ENCODE measurements at regions not wholly inside any gene's neighbourhood (a gene's known extent, or its start where the extent isn't known, plus 50 kb on each side); places are given as distances from the start of the nearest gene placed in this dataset.

- no peak for TF ChIP-seq CTCF (IDR thresholded peaks at IDR 0.05)
- TF ChIP-seq ZFX (IDR thresholded peaks at IDR 0.05; ENCODE audit: borderline replicate concordance) = no peak
These were observed 290.8 kb upstream of the MC4R start for GRCh38 chr18:60663060-60663989.
